ENCODE measurements at regions not wholly inside any gene's neighbourhood (a gene's known extent, or its start where the extent isn't known, plus 50 kb on each side); places are given as distances from the start of the nearest gene placed in this dataset.

GRCh38 chr18:22694954-22695353, 238.2 kb upstream of the RBBP8 start:
- intact Hi-C loops (cut with micrococcal nuclease): loop anchor here (5.0 kb wide), 1 partner anchor 923 kb away; no protein-coding TSS in a partner anchor
- ChIA-PET POLR2A (no interaction called here), CTCF (interaction anchor here (1.4 kb wide), 1 partner anchor 9 kb away, joined by 4 read pairs; no protein-coding TSS in a partner anchor), RAD21 (ENCODE audit: low non-redundant PET in 1 of 2, low total read pairs in 2 of 2, uncharacterized antibody in 2 of 2, unreplicated experiment in 2 of 2) (no interaction called here)
- Histone ChIP-seq H3K9me3 (ENCODE audit: control insufficient read depth in 1 of 2, insufficient read depth in 1 of 2, low read depth in 1 of 2, low read length in 2 of 2) (no peaks in the 10 kb centered on the region), H3K79me2 (ENCODE audit: insufficient read depth, low read length) (no peaks in the 10 kb centered on the region), H3K4me1 (ENCODE audit: control insufficient read depth in 1 of 2, insufficient read depth in 2 of 2, low read length in 2 of 2) (peaks cover 2 to 12% of the 10 kb centered on the region in 2 experiments), H3K4me3 (replicated peaks in 1 of 2; ENCODE audit: low read depth in 1 of 2, low read length in 2 of 2) (peak overlapping the region in 1 of 2 experiments; percentile 28; a peak in 2 of 4 replicates), H3K27ac (ENCODE audit: low read depth, low read length) (no peak overlapping the region), H3K9me2 (ENCODE audit: insufficient read depth) (no peaks in the 10 kb centered on the region), H2AFZ (ENCODE audit: low read depth, low read length, poor library complexity, severe bottlenecking) (peak overlapping the region; percentile 89), H3K9ac (ENCODE audit: low read length) (no peak overlapping the region), H4K20me1 (ENCODE audit: insufficient read depth) (no peaks in the 10 kb centered on the region), H3K36me3 (ENCODE audit: control insufficient read depth in 1 of 2, insufficient read depth in 2 of 2, low read length in 2 of 2) (no peaks in the 10 kb centered on the region), H3K27me3 (ENCODE audit: insufficient read depth, low read length) (no peaks in the 10 kb centered on the region), H3K4me2 (ENCODE audit: low read length) (peak overlapping the region; percentile 70)
- BruUV-seq (replicated peaks): no TSS peak
- TF ChIP-seq FOSL1 (IDR thresholded peaks at IDR 0.05; ENCODE audit: low read depth): peak; percentile 69
- TF ChIP-seq YY1 (IDR thresholded peaks at IDR 0.05; ENCODE audit: extremely low read depth, insufficient replicate concordance, low read depth, low read length): peak; percentile 32
- no peak for TF ChIP-seq SRF (IDR thresholded peaks at IDR 0.05; ENCODE audit: low read depth)
- no peak for TF ChIP-seq SIN3A (IDR thresholded peaks at IDR 0.05; ENCODE audit: low read depth)
- peak; percentile 25; the same call in 1 of the 2 replicates for TF ChIP-seq POLR2AphosphoS5 (IDR thresholded peaks at IDR 0.05; ENCODE audit: low read depth, low read length)
- TF ChIP-seq SP1 (IDR thresholded peaks at IDR 0.05; ENCODE audit: low read depth): peak; percentile 40; the same call in 1 of the 2 replicates
- peak; percentile 60 for TF ChIP-seq JUND (IDR thresholded peaks at IDR 0.05)
- TF ChIP-seq MAX (IDR thresholded peaks at IDR 0.05): no peak
- ATAC-seq (peak; percentile 98), DNase-seq (ENCODE audit: low read depth, low spot score) (peak; percentile 63)

- peak overlapping the region; percentile 89 for H2AFZ ChIP-seq (ENCODE audit: low read depth, low read length, poor library complexity, severe bottlenecking)
- ATAC-seq (no peak), DNase-seq (ENCODE audit: low read depth, low spot score) (no peak)
- H3K9me3 ChIP-seq (ENCODE audit: control insufficient read depth in 1 of 2, insufficient read depth in 1 of 2, low read depth in 1 of 2, low read length in 2 of 2): no peaks in the 10 kb centered on the region
- ChIA-PET CTCF (interaction anchor here (1.4 kb wide), 1 partner anchor 8 kb away, joined by 4 read pairs; no protein-coding TSS in a partner anchor), POLR2A (no interaction called here), RAD21 (ENCODE audit: low non-redundant PET in 1 of 2, low total read pairs in 2 of 2, uncharacterized antibody in 2 of 2, unreplicated experiment in 2 of 2) (no interaction called here)
- H3K27ac ChIP-seq (ENCODE audit: low read depth, low read length): no peak overlapping the region
- H3K36me3 ChIP-seq (ENCODE audit: control insufficient read depth in 1 of 2, insufficient read depth in 2 of 2, low read length in 2 of 2): no peaks in the 10 kb centered on the region
- H3K27me3 ChIP-seq (ENCODE audit: insufficient read depth, low read length): no peaks in the 10 kb centered on the region
- no peaks in the 10 kb centered on the region for H3K79me2 ChIP-seq (ENCODE audit: insufficient read depth, low read length)
- H3K4me3 ChIP-seq (replicated peaks in 1 of 2; ENCODE audit: low read depth in 1 of 2, low read length in 2 of 2): no peak overlapping the region
- H4K20me1 ChIP-seq (ENCODE audit: insufficient read depth): no peaks in the 10 kb centered on the region
- no peak overlapping the region for H3K4me2 ChIP-seq (ENCODE audit: low read length)
- no peaks in the 10 kb centered on the region for H3K9me2 ChIP-seq (ENCODE audit: insufficient read depth)
- BruUV-seq (replicated peaks): no TSS peak
- no peak overlapping the region for H3K9ac ChIP-seq (ENCODE audit: low read length)
- intact Hi-C loops (cut with micrococcal nuclease): no loop called here
- peaks cover 2 to 12% of the 10 kb centered on the region in 2 experiments for H3K4me1 ChIP-seq (ENCODE audit: control insufficient read depth in 1 of 2, insufficient read depth in 2 of 2, low read length in 2 of 2)
- TF ChIP-seq CTCF (IDR thresholded peaks at IDR 0.05 in 2 of 3, conservative IDR thresholded peaks at IDR 0.05 in 1 of 3; ENCODE audit: borderline replicate concordance in 1 of 3, insufficient read depth in 1 of 3, low read depth in 2 of 3, low read length in 2 of 3) (no peak), SP1 (IDR thresholded peaks at IDR 0.05; ENCODE audit: low read depth) (no peak), TCF7L2 (IDR thresholded peaks at IDR 0.05; ENCODE audit: borderline replicate concordance, extremely low read depth, insufficient read depth, insufficient read length) (no peak), ELF1 (IDR thresholded peaks at IDR 0.05; ENCODE audit: borderline replicate concordance, low read depth) (no peak), JUND (IDR thresholded peaks at IDR 0.05) (no peak), SRF (IDR thresholded peaks at IDR 0.05; ENCODE audit: low read depth) (no peak), EZH2phosphoT487 (IDR thresholded peaks at IDR 0.05; ENCODE audit: borderline replicate concordance) (no peak), FOSL1 (IDR thresholded peaks at IDR 0.05; ENCODE audit: low read depth) (no peak), ZNF274 (IDR thresholded peaks at IDR 0.05; ENCODE audit: low read depth, low read length) (no peak), YY1 (IDR thresholded peaks at IDR 0.05; ENCODE audit: extremely low read depth, insufficient replicate concordance, low read depth, low read length) (no peak), ATF3 (IDR thresholded peaks at IDR 0.05) (no peak), ZFX (IDR thresholded peaks at IDR 0.05) (no peak), CEBPB (IDR thresholded peaks at IDR 0.05; ENCODE audit: low read depth) (no peak), EGR1 (IDR thresholded peaks at IDR 0.05; ENCODE audit: low read depth) (no peak), POLR2AphosphoS5 (IDR thresholded peaks at IDR 0.05; ENCODE audit: low read depth, low read length) (no peak)
Observed at GRCh38 chr18:22695674-22696073, 237.5 kb upstream of the RBBP8 start.

All from HCT116 (cell line).